CD4-positive, alpha-beta T cell (primary cell): ENCODE measurements at regions not wholly inside any gene's neighbourhood (a gene's known extent, or its start where the extent isn't known, plus 50 kb on each side); places are given as distances from the start of the nearest gene placed in this dataset.

Experiments
- ATAC-seq: fragments of 200-7000 bp; cut with Tn5 transposase; one replicate; pipeline ENCODE4 v1.10.0; 2022; ENCODE audit warnings: mild to moderate bottlenecking; ENCODE audit not compliant: poor library complexity
- CTCF ChIA-PET: fragments of 350-600 bp; sonication (Branson Sonifier 250); formaldehyde crosslinking; loops from one replicate; lab custom pipeline; 2021; ENCODE audit warnings: antibody characterized with exemption, inconsistent platforms; lab: Charles Lee
- POLR2A ChIA-PET: fragments of 350-600 bp; sonication (Branson Sonifier 250); formaldehyde crosslinking; loops from one replicate; lab custom pipeline; 2021; ENCODE audit warnings: antibody characterized with exemption, inconsistent platforms; lab: Charles Lee
- DNase-seq, 14 experiments: peaks; one replicate each; pipeline ENCODE4 v3.0.0-alpha.2; 2013 to 2020; ENCODE audit warnings: mixed read lengths in 2 of 14
- H3K27ac ChIP-seq, 2 donors: one replicate each; pipeline versions ENCODE4 v1.5.1 to v1.7.0; 2013; ENCODE audit warnings: low read length in 2 of 2, low read depth in 1 of 2, mild to moderate bottlenecking in 1 of 2
- H3K27me3 ChIP-seq, 2 experiments: 1 replicate in 1 of 2; 2 replicates in 1 of 2; pipeline versions ENCODE4 v1.6.1 to v1.7.0; 2013; ENCODE audit warnings: low read length in 2 of 2, control low read depth in 1 of 2, mild to moderate bottlenecking in 1 of 2, moderate library complexity in 1 of 2; ENCODE audit not compliant: insufficient read depth in 2 of 2, control insufficient read depth in 1 of 2
- H3K36me3 ChIP-seq: one replicate; pipeline ENCODE4 v1.6.1; 2013; ENCODE audit warnings: low read length, control low read depth; ENCODE audit not compliant: insufficient read depth
- H3K4me1 ChIP-seq: one replicate; pipeline ENCODE4 v1.6.1; 2013; ENCODE audit warnings: low read length, control low read depth; ENCODE audit not compliant: insufficient read depth
- H3K4me3 ChIP-seq: one replicate; pipeline ENCODE4 v1.5.1; 2013; ENCODE audit warnings: mild to moderate bottlenecking, low read length, moderate library complexity
- H3K9me3 ChIP-seq, 2 experiments: 1 replicate in 1 of 2; 2 replicates in 1 of 2; pipeline versions ENCODE4 v1.6.1 to v1.7.0; 2013; ENCODE audit warnings: low read length in 2 of 2, mild to moderate bottlenecking in 2 of 2, control low read depth in 1 of 2, moderate library complexity in 1 of 2; ENCODE audit not compliant: control insufficient read depth in 1 of 2, insufficient read depth in 1 of 2
- H3K27ac Mint-ChIP-seq: one replicate; pipeline ENCODE4 v1.8.0; 2020; ENCODE audit warnings: mixed read lengths
- H3K27me3 Mint-ChIP-seq: one replicate; pipeline ENCODE4 v1.8.0; 2021; ENCODE audit warnings: mixed read lengths
- H3K36me3 Mint-ChIP-seq: one replicate; pipeline ENCODE4 v1.8.0; 2021; ENCODE audit warnings: low read depth, mixed read lengths
- H3K4me1 Mint-ChIP-seq: one replicate; pipeline ENCODE4 v1.8.0; 2021; ENCODE audit warnings: low read depth, mixed read lengths
- H3K4me3 Mint-ChIP-seq: one replicate; pipeline ENCODE4 v1.8.0; 2020; ENCODE audit warnings: mild to moderate bottlenecking, mixed read lengths
- H3K9me3 Mint-ChIP-seq: one replicate; pipeline ENCODE4 v1.8.0; 2020; ENCODE audit warnings: mixed read lengths
- CTCF ChIP-seq: fragments of 200-600 bp; IDR thresholded peaks from one replicate; pipeline ENCODE4 v1.8.0; 2022; ENCODE audit warnings: antibody characterized with exemption, mild to moderate bottlenecking
- intact Hi-C, 2 experiments: fragments of 100-400 bp; cut with DNase I in 1 of 2; cut with micrococcal nuclease in 1 of 2; formaldehyde crosslinking; loops; one replicate each; pipeline versions ENCODE4 v1.15.1 to v1.9.0; 2023 to 2025; cut with DNase I, micrococcal nuclease

GRCh38 chr16:48932216-48932855, 322.4 kb upstream of the N4BP1 start:
- peaks cover 16% of the 10 kb centered on the region for H3K9me3 Mint-ChIP-seq
- Histone ChIP-seq H3K27ac (no peak overlapping the region), H3K27me3 (no peaks in the 10 kb centered on the region), H3K4me3 (no peak overlapping the region), H3K9me3 (peaks cover 0 to 30% of the 10 kb centered on the region in 2 experiments), H3K4me1 (no peaks in the 10 kb centered on the region), H3K36me3 (no peaks in the 10 kb centered on the region)
- no peaks in the 10 kb centered on the region for H3K27me3 Mint-ChIP-seq
- CTCF ChIA-PET, result no interaction called here
- intact Hi-C loops, result no loop called here
- H3K4me3 Mint-ChIP-seq, result no peak overlapping the region
- no peaks in the 10 kb centered on the region for H3K36me3 Mint-ChIP-seq
- H3K4me1 Mint-ChIP-seq, result no peaks in the 10 kb centered on the region
- POLR2A ChIA-PET, result no interaction called here
- DNase-seq (no peak), ATAC-seq (no peak)
- TF ChIP-seq CTCF, result no peak
- no peak overlapping the region for H3K27ac Mint-ChIP-seq

- Histone ChIP-seq H3K36me3 (no peaks in the 10 kb centered on the region), H3K4me3 (no peak overlapping the region), H3K27ac (no peak overlapping the region), H3K9me3 (peaks cover 0 to 27% of the 10 kb centered on the region in 2 experiments), H3K27me3 (no peaks in the 10 kb centered on the region), H3K4me1 (no peaks in the 10 kb centered on the region)
- CTCF ChIA-PET, result no interaction called here
- H3K36me3 Mint-ChIP-seq, result no peaks in the 10 kb centered on the region
- TF ChIP-seq CTCF, result no peak
- peaks cover 16% of the 10 kb centered on the region for H3K9me3 Mint-ChIP-seq
- no peak overlapping the region for H3K4me3 Mint-ChIP-seq
- intact Hi-C loops, result no loop called here
- DNase-seq (no peak), ATAC-seq (no peak)
- no peak overlapping the region for H3K27ac Mint-ChIP-seq
- H3K27me3 Mint-ChIP-seq, result no peaks in the 10 kb centered on the region
- POLR2A ChIA-PET, result no interaction called here
- H3K4me1 Mint-ChIP-seq, result no peaks in the 10 kb centered on the region
Observed at GRCh38 chr16:48930951-48931553, 321.1 kb upstream of the N4BP1 start.

- intact Hi-C loops, result no loop called here
- CTCF ChIA-PET, result no interaction called here
- no peak overlapping the region for H3K4me3 Mint-ChIP-seq
Observed at GRCh38 chr16:48919791-48920190, 309.8 kb upstream of the N4BP1 start.

More at GRCh38 chr16:48919791-48920190, 309.8 kb upstream of the N4BP1 start:
- H3K4me1 ChIP-seq, result no peaks in the 10 kb centered on the region
- TF ChIP-seq CTCF, result no peak
- H3K27ac ChIP-seq, result no peak overlapping the region
- H3K9me3 ChIP-seq, result peaks cover 0 to 10% of the 10 kb centered on the region in 2 experiments
- Mint-ChIP-seq H3K4me1 (no peaks in the 10 kb centered on the region), H3K27me3 (no peaks in the 10 kb centered on the region), H3K36me3 (no peaks in the 10 kb centered on the region), H3K9me3 (peaks cover 4% of the 10 kb centered on the region), H3K27ac (no peak overlapping the region)
- POLR2A ChIA-PET, result no interaction called here
- ATAC-seq (no peak), DNase-seq (no peak)
- H3K27me3 ChIP-seq, result no peaks in the 10 kb centered on the region
- no peak overlapping the region for H3K4me3 ChIP-seq
- H3K36me3 ChIP-seq, result no peaks in the 10 kb centered on the region
